ENCODE measurements at regions not wholly inside any gene's neighbourhood (a gene's known extent, or its start where the extent isn't known, plus 50 kb on each side); places are given as distances from the start of the nearest gene placed in this dataset.

GRCh38 chr3:87771337-87772192 lies 287.2 kb downstream of the CGGBP1 start:
- no peaks in the 10 kb centered on the region for H3K9me3 ChIP-seq (ENCODE audit: low read length)
- H3K9ac ChIP-seq (ENCODE audit: low read length), result no peak overlapping the region
- H4K20me1 ChIP-seq (ENCODE audit: insufficient read depth), result no peaks in the 10 kb centered on the region
- no peak overlapping the region for H3K4me2 ChIP-seq (ENCODE audit: low read length)
- no peaks in the 10 kb centered on the region for H3K36me3 ChIP-seq (ENCODE audit: insufficient read depth, low read length)
- TF ChIP-seq CTCF (IDR thresholded peaks at IDR 0.05; ENCODE audit: poor library complexity, severe bottlenecking), result peak; percentile 21
- TF ChIP-seq RAD21 (conservative IDR thresholded peaks at IDR 0.05), result no peak
- no peak for TF ChIP-seq TAF1 (IDR thresholded peaks at IDR 0.05; ENCODE audit: low read depth)
- TF ChIP-seq EZH2 (IDR thresholded peaks at IDR 0.05; ENCODE audit: borderline replicate concordance, insufficient read depth, low read length, poor library complexity, severe bottlenecking), result no peak
- H3K4me3 ChIP-seq (ENCODE audit: low read length), result no peak overlapping the region
- no peaks in the 10 kb centered on the region for H3K9me2 ChIP-seq (ENCODE audit: insufficient read depth, low read length)
- no peaks in the 10 kb centered on the region for H3K27me3 ChIP-seq (ENCODE audit: insufficient read depth, low read depth, low read length)
- H3F3A ChIP-seq (ENCODE audit: insufficient read depth, low read length, poor library complexity, severe bottlenecking), result no peaks in the 10 kb centered on the region
- no peak overlapping the region for H3K27ac ChIP-seq (ENCODE audit: low read length)
- no peak overlapping the region for H2AFZ ChIP-seq (ENCODE audit: low read depth, low read length)
- no peaks in the 10 kb centered on the region for H3K79me2 ChIP-seq (replicated peaks; ENCODE audit: insufficient read depth, low read length)

- TF ChIP-seq POLR2AphosphoS5 (IDR thresholded peaks at IDR 0.05) (no peak), SMC3 (conservative IDR thresholded peaks at IDR 0.05; ENCODE audit: poor library complexity) (no peak), CTCF (IDR thresholded peaks at IDR 0.05; ENCODE audit: poor library complexity, severe bottlenecking) (no peak), MXI1 (conservative IDR thresholded peaks at IDR 0.05; ENCODE audit: poor library complexity, severe bottlenecking) (no peak), EP300 (conservative IDR thresholded peaks at IDR 0.05; ENCODE audit: poor library complexity, severe bottlenecking) (no peak), RAD21 (conservative IDR thresholded peaks at IDR 0.05) (no peak), EZH2 (IDR thresholded peaks at IDR 0.05; ENCODE audit: borderline replicate concordance, insufficient read depth, low read length, poor library complexity, severe bottlenecking) (no peak), REST (IDR thresholded peaks at IDR 0.05; ENCODE audit: borderline replicate concordance) (no peak), TAF1 (IDR thresholded peaks at IDR 0.05; ENCODE audit: low read depth) (no peak)
- Histone ChIP-seq H4K20me1 (ENCODE audit: insufficient read depth) (no peaks in the 10 kb centered on the region), H3K9ac (ENCODE audit: low read length) (no peak overlapping the region), H3K27ac (ENCODE audit: low read length) (no peak overlapping the region), H3K36me3 (ENCODE audit: insufficient read depth, low read length) (no peaks in the 10 kb centered on the region), H3K4me2 (ENCODE audit: low read length) (no peak overlapping the region), H3F3A (ENCODE audit: insufficient read depth, low read length, poor library complexity, severe bottlenecking) (no peaks in the 10 kb centered on the region), H3K27me3 (ENCODE audit: insufficient read depth, low read depth, low read length) (no peaks in the 10 kb centered on the region), H2AFZ (ENCODE audit: low read depth, low read length) (no peak overlapping the region), H3K9me3 (ENCODE audit: low read length) (no peaks in the 10 kb centered on the region), H3K4me3 (ENCODE audit: low read length) (no peak overlapping the region), H3K79me2 (replicated peaks; ENCODE audit: insufficient read depth, low read length) (no peaks in the 10 kb centered on the region), H3K9me2 (ENCODE audit: insufficient read depth, low read length) (no peaks in the 10 kb centered on the region)
Observed at GRCh38 chr3:87766721-87767120, 292.1 kb downstream of the CGGBP1 start.

All from neural cell (in vitro differentiated cells).